Stimulated activated CD8-positive, alpha-beta memory T cell treated with anti-CD3 and anti-CD28 coated beads, Interleukin-2, amount 100 ng/mL, for 48 hours (primary cell): ENCODE measurements at regions not wholly inside any gene's neighbourhood (a gene's known extent, or its start where the extent isn't known, plus 50 kb on each side); places are given as distances from the start of the nearest gene placed in this dataset.

ENCODE experiments used
- DNase-seq, 2 donors: peaks; one replicate each; pipeline ENCODE4 v3.0.0-alpha.2; 2020; ENCODE audit warnings: low read depth in 2 of 2

- DNase-seq = no peak
Measured at GRCh38 chr1:67991546-67991945, 58.9 kb downstream of the DIRAS3 start.

GRCh38 chr1:67988066-67988465, 62.4 kb downstream of the DIRAS3 start:
- no peak for DNase-seq

GRCh38 chr1:67987046-67987799, 63.2 kb downstream of the DIRAS3 start:
- DNase-seq = no peak

GRCh38 chr1:67983867-67984266, 66.6 kb downstream of the DIRAS3 start:
- DNase-seq = no peak

- DNase-seq = no peak
Measured at GRCh38 chr1:67980028-67980427, 70.4 kb downstream of the DIRAS3 start.

- DNase-seq = no peak
Measured at GRCh38 chr1:67979532-67979931, 70.9 kb downstream of the DIRAS3 start.

GRCh38 chr1:67978890-67979516, 71.4 kb downstream of the DIRAS3 start:
- no peak for DNase-seq

GRCh38 chr1:67977756-67978155, 72.7 kb downstream of the DIRAS3 start:
- no peak for DNase-seq

GRCh38 chr1:67973051-67973450, 77.4 kb downstream of the DIRAS3 start:
- DNase-seq = no peak

- no peak for DNase-seq
Measured at GRCh38 chr1:67970088-67970487, 80.3 kb downstream of the DIRAS3 start.

- DNase-seq = no peak
Measured at GRCh38 chr1:67969446-67969845, 81.0 kb downstream of the DIRAS3 start.

- DNase-seq = no peak
Measured at GRCh38 chr1:67966666-67967009, 83.8 kb downstream of the DIRAS3 start.

- no peak for DNase-seq
Measured at GRCh38 chr1:67965995-67966665, 84.3 kb downstream of the DIRAS3 start.

- no peak for DNase-seq
Measured at GRCh38 chr1:67963263-67963662, 87.2 kb downstream of the DIRAS3 start.

- no peak for DNase-seq
Measured at GRCh38 chr1:67960766-67961165, 89.7 kb downstream of the DIRAS3 start.

GRCh38 chr1:67958472-67958871, 92.0 kb downstream of the DIRAS3 start:
- DNase-seq = no peak

GRCh38 chr1:67957066-67957465, 93.4 kb downstream of the DIRAS3 start:
- no peak for DNase-seq

GRCh38 chr1:67956116-67956515, 94.3 kb downstream of the DIRAS3 start:
- DNase-seq = no peak

GRCh38 chr1:67955591-67955990, 94.8 kb downstream of the DIRAS3 start:
- no peak for DNase-seq

- no peak for DNase-seq
Measured at GRCh38 chr1:67953301-67953700, 97.1 kb downstream of the DIRAS3 start.

- no peak for DNase-seq
Measured at GRCh38 chr1:67952071-67952470, 98.4 kb downstream of the DIRAS3 start.

- DNase-seq = no peak
Measured at GRCh38 chr1:67951014-67951413, 99.4 kb downstream of the DIRAS3 start.
